ENCODE measurements at regions not wholly inside any gene's neighbourhood (a gene's known extent, or its start where the extent isn't known, plus 50 kb on each side); places are given as distances from the start of the nearest gene placed in this dataset.

- H3K4me3 Mint-ChIP-seq = no peak overlapping the region
Measured at GRCh38 chr14:43983721-43984120, 523.4 kb downstream of the FSCB start.

DNA sequence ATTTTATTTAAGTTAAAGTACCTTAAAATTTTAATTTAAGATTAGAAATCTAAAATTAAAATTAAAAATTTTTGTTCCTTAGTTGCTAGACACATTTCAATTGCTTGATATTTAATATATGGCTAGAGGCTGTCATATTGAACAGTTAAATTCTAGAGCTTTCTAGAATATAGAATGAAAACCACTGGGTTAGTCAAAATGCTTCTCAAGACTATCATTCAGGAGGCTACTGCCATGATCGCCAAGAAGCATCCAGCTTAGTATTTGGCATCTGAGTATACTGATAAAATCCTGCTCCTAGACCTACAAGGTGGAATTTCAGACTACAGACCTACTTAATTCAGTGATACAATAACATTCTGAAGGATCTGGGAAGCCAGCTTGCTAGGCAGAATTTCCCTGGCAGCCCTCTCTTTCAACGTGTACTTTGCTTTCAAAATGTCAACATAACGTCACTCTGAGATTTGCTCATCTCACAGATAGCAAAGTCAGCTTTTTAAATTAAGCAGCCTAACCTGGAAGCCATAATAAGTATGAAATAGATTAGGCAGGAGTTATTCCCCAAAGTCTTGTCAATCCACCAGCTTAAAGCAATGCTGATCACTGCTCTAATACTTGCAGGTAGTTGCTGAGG is 525.8 kb downstream of the FSCB start:
- H2AFZ ChIP-seq = no peak overlapping the region; the same call in 1 of the 2 replicates

More at GRCh38 chr14:43983721-43984120, 523.4 kb downstream of the FSCB start:
- 0 out of 3 replicates have a peak, but pooled peaks cover 3% of the 10 kb centered on the region for H3K36me3 Mint-ChIP-seq (ENCODE audit: low read depth)
- no peaks in the 10 kb centered on the region for H3K79me2 ChIP-seq (replicated peaks; ENCODE audit: insufficient read depth)
- H3K4me1 Mint-ChIP-seq = no peaks in the 10 kb centered on the region
- DNase-seq (ENCODE audit: low spot score) (no peak), ATAC-seq (no peak)
- H3K36me3 ChIP-seq (ENCODE audit: insufficient read depth) = peaks cover 4% of the 10 kb centered on the region; the same call in 1 of the 2 replicates
- H3K27me3 Mint-ChIP-seq (ENCODE audit: insufficient read depth, low read depth, poor library complexity) = peaks cover under 1% of the 10 kb centered on the region
- no peak overlapping the region for H3K27ac Mint-ChIP-seq
- no peak overlapping the region for H3K27ac ChIP-seq (ENCODE audit: low read depth)
- TF ChIP-seq ZNF114 (CRISPR knock-in tag; IDR thresholded peaks at IDR 0.05) (no peak), JUNB (IDR thresholded peaks at IDR 0.05; ENCODE audit: unreplicated experiment) (no peak)
- peaks cover 10% of the 10 kb centered on the region; the same call in 2 of the 3 replicates for H3K9me3 Mint-ChIP-seq
- no peak overlapping the region for H3K4me2 ChIP-seq
- no peaks in the 10 kb centered on the region for H4K20me1 ChIP-seq (replicated peaks; ENCODE audit: insufficient read depth)
- no peaks in the 10 kb centered on the region for H3K27me3 ChIP-seq (ENCODE audit: insufficient read depth)
- H3K4me3 ChIP-seq = no peak overlapping the region
- no peaks in the 10 kb centered on the region for H3K4me1 ChIP-seq (ENCODE audit: insufficient read depth)
- H3F3A ChIP-seq (replicated peaks; ENCODE audit: low read depth) = no peaks in the 10 kb centered on the region
- no peak overlapping the region for H2AFZ ChIP-seq
- H3K9me2 ChIP-seq (ENCODE audit: insufficient read depth) = no peaks in the 10 kb centered on the region

More for the DNA sequence above, 525.8 kb downstream of the FSCB start:
- Mint-ChIP-seq H3K27ac (no peak overlapping the region), H3K4me1 (peaks cover 3% of the 10 kb centered on the region; the same call in 2 of the 3 replicates), H3K36me3 (ENCODE audit: low read depth) (0 out of 3 replicates have a peak, but pooled peaks cover 3% of the 10 kb centered on the region), H3K9me3 (peaks cover 10% of the 10 kb centered on the region; the same call in 2 of the 3 replicates), H3K4me3 (no peak overlapping the region), H3K27me3 (ENCODE audit: insufficient read depth, low read depth, poor library complexity) (no peaks in the 10 kb centered on the region)
- H3K4me1 ChIP-seq (ENCODE audit: insufficient read depth) = no peaks in the 10 kb centered on the region
- H3K27me3 ChIP-seq (ENCODE audit: insufficient read depth) = no peaks in the 10 kb centered on the region
- TF ChIP-seq ZNF331 (CRISPR knock-in tag; IDR thresholded peaks at IDR 0.05; ENCODE audit: low read depth) = no peak
- TF ChIP-seq ZNF114 (CRISPR knock-in tag; IDR thresholded peaks at IDR 0.05) = no peak
- no peak for TF ChIP-seq ZNF462 (CRISPR knock-in tag; IDR thresholded peaks at IDR 0.05)
- no peak for TF ChIP-seq EZH2phosphoT487 (IDR thresholded peaks at IDR 0.05; ENCODE audit: unreplicated experiment)
- TF ChIP-seq POLR2AphosphoS5 (IDR thresholded peaks at IDR 0.05; ENCODE audit: low read depth) = no peak
- TF ChIP-seq NANOG (IDR thresholded peaks at IDR 0.05; ENCODE audit: borderline replicate concordance) = no peak
- TF ChIP-seq, protein P1, sequence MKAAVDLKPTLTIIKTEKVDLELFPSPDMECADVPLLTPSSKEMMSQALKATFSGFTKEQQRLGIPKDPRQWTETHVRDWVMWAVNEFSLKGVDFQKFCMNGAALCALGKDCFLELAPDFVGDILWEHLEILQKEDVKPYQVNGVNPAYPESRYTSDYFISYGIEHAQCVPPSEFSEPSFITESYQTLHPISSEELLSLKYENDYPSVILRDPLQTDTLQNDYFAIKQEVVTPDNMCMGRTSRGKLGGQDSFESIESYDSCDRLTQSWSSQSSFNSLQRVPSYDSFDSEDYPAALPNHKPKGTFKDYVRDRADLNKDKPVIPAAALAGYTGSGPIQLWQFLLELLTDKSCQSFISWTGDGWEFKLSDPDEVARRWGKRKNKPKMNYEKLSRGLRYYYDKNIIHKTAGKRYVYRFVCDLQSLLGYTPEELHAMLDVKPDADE (IDR thresholded peaks at IDR 0.05) = no peak
- TF ChIP-seq CREB1 (CRISPR knock-in tag; IDR thresholded peaks at IDR 0.05; ENCODE audit: low read depth) = no peak
- no peak for TF ChIP-seq JUNB (IDR thresholded peaks at IDR 0.05; ENCODE audit: unreplicated experiment)
- TF ChIP-seq, protein P2, sequence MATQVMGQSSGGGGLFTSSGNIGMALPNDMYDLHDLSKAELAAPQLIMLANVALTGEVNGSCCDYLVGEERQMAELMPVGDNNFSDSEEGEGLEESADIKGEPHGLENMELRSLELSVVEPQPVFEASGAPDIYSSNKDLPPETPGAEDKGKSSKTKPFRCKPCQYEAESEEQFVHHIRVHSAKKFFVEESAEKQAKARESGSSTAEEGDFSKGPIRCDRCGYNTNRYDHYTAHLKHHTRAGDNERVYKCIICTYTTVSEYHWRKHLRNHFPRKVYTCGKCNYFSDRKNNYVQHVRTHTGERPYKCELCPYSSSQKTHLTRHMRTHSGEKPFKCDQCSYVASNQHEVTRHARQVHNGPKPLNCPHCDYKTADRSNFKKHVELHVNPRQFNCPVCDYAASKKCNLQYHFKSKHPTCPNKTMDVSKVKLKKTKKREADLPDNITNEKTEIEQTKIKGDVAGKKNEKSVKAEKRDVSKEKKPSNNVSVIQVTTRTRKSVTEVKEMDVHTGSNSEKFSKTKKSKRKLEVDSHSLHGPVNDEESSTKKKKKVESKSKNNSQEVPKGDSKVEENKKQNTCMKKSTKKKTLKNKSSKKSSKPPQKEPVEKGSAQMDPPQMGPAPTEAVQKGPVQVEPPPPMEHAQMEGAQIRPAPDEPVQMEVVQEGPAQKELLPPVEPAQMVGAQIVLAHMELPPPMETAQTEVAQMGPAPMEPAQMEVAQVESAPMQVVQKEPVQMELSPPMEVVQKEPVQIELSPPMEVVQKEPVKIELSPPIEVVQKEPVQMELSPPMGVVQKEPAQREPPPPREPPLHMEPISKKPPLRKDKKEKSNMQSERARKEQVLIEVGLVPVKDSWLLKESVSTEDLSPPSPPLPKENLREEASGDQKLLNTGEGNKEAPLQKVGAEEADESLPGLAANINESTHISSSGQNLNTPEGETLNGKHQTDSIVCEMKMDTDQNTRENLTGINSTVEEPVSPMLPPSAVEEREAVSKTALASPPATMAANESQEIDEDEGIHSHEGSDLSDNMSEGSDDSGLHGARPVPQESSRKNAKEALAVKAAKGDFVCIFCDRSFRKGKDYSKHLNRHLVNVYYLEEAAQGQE (IDR thresholded peaks at IDR 0.05; ENCODE audit: unreplicated experiment) = no peak
- H3K4me2 ChIP-seq = no peak overlapping the region
- no peak overlapping the region for H3K27ac ChIP-seq (ENCODE audit: low read depth)
- H3K36me3 ChIP-seq (ENCODE audit: insufficient read depth) = peaks cover 4% of the 10 kb centered on the region; the same call in 1 of the 2 replicates
- no peaks in the 10 kb centered on the region for H3F3A ChIP-seq (replicated peaks; ENCODE audit: low read depth)
- H3K4me3 ChIP-seq = no peak overlapping the region
- H3K79me2 ChIP-seq (replicated peaks; ENCODE audit: insufficient read depth) = no peaks in the 10 kb centered on the region
- no peak for ATAC-seq
- DNase-seq (ENCODE audit: low spot score) = no peak
- H4K20me1 ChIP-seq (replicated peaks; ENCODE audit: insufficient read depth) = no peaks in the 10 kb centered on the region
- H3K9me2 ChIP-seq (ENCODE audit: insufficient read depth) = no peaks in the 10 kb centered on the region

All from GM23338 (cell line).